ENCODE measurements at regions not wholly inside any gene's neighbourhood (a gene's known extent, or its start where the extent isn't known, plus 50 kb on each side); places are given as distances from the start of the nearest gene placed in this dataset.

DNA sequence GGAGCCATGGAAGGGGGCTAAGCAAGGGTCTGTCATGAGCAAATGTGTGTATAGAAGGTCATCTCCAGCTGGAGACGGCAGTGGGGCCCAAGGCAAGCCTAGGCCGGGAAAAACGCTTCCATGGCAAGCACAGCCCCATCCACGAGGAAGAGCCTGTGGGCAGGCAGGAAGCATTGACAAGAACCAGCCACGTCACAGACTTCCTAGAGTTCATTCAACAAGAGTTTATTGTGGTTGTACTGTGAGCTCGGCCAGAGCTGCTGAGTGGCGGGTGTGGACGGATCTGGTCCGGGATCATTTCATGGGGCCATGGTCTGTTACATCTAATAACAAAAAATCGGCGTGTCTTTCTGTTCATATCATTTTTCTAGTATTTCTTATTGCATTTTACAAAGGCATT is 311.7 kb downstream of the TMEM121 start:
- TF ChIP-seq, protein P1, sequence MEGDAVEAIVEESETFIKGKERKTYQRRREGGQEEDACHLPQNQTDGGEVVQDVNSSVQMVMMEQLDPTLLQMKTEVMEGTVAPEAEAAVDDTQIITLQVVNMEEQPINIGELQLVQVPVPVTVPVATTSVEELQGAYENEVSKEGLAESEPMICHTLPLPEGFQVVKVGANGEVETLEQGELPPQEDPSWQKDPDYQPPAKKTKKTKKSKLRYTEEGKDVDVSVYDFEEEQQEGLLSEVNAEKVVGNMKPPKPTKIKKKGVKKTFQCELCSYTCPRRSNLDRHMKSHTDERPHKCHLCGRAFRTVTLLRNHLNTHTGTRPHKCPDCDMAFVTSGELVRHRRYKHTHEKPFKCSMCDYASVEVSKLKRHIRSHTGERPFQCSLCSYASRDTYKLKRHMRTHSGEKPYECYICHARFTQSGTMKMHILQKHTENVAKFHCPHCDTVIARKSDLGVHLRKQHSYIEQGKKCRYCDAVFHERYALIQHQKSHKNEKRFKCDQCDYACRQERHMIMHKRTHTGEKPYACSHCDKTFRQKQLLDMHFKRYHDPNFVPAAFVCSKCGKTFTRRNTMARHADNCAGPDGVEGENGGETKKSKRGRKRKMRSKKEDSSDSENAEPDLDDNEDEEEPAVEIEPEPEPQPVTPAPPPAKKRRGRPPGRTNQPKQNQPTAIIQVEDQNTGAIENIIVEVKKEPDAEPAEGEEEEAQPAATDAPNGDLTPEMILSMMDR (IDR thresholded peaks at IDR 0.05): no peak
- no peak for TF ChIP-seq POLR2A (IDR thresholded peaks at IDR 0.05)
